ENCODE measurements at regions not wholly inside any gene's neighbourhood (a gene's known extent, or its start where the extent isn't known, plus 50 kb on each side); places are given as distances from the start of the nearest gene placed in this dataset.

GRCh38 chr7:55303220-55303619, 61.9 kb upstream of the LANCL2 start (continued):
- TF ChIP-seq MAX (IDR thresholded peaks at IDR 0.05): no peak

Data from H1 (cell line).